NCI-H146 treated with DMSO at 0.1 percent for 48 hours (cell line): ENCODE measurements at regions not wholly inside any gene's neighbourhood (a gene's known extent, or its start where the extent isn't known, plus 50 kb on each side); places are given as distances from the start of the nearest gene placed in this dataset.
A peak's percentile ranks its signal among the peaks of the same experiment; 100 is the strongest.
"Not testable (repeated sequence)": the region's sequence is repeated elsewhere in the genome, so short reads cannot be mapped to it uniquely, and the experiment has no call there.

Source experiments
- DNase-seq: peaks from one replicate; lab custom pipeline; 2025; ENCODE audit not compliant: unreplicated experiment; lab: John Stamatoyannopoulos, UW

- DNase-seq = not testable (repeated sequence)
These were observed 362.1 kb downstream of the TYW1 start for GRCh38 chr7:67358738-67359137.

- DNase-seq = peak; percentile 78
These were observed 363.3 kb downstream of the TYW1 start for GRCh38 chr7:67359900-67360299.

- no peak for DNase-seq
These were observed 364.5 kb downstream of the TYW1 start for GRCh38 chr7:67361150-67361549.

GRCh38 chr7:67364441-67365017 is 367.9 kb downstream of the TYW1 start:
- no peak for DNase-seq

GRCh38 chr7:67371429-67372305 is 375.0 kb downstream of the TYW1 start:
- DNase-seq = peak; percentile 78

GRCh38 chr7:67373389-67373788 is 376.8 kb downstream of the TYW1 start:
- not testable (repeated sequence) for DNase-seq

GRCh38 chr7:67375427-67375826 is 378.8 kb downstream of the TYW1 start:
- no peak for DNase-seq

- DNase-seq = peak; percentile 58
These were observed 381.6 kb downstream of the TYW1 start for GRCh38 chr7:67377939-67378862.

GRCh38 chr7:67380326-67380725 is 383.7 kb downstream of the TYW1 start:
- no peak for DNase-seq

- no peak for DNase-seq
These were observed 384.2 kb downstream of the TYW1 start for GRCh38 chr7:67380858-67381257.

- DNase-seq = no peak
These were observed 391.2 kb downstream of the TYW1 start for GRCh38 chr7:67387851-67388250.

GRCh38 chr7:67391168-67391567 is 394.5 kb downstream of the TYW1 start:
- no peak for DNase-seq

- peak; percentile 20 for DNase-seq
These were observed 396.2 kb downstream of the TYW1 start for GRCh38 chr7:67392596-67393438.

GRCh38 chr7:67393903-67394302 is 397.3 kb downstream of the TYW1 start:
- no peak for DNase-seq

GRCh38 chr7:67398916-67399315 is 402.3 kb downstream of the TYW1 start:
- DNase-seq = no peak

- no peak for DNase-seq
These were observed 404.9 kb downstream of the TYW1 start for GRCh38 chr7:67401492-67401891.

GRCh38 chr7:67402280-67402679 is 405.6 kb downstream of the TYW1 start:
- no peak for DNase-seq

- no peak for DNase-seq
These were observed 410.3 kb downstream of the TYW1 start for GRCh38 chr7:67406976-67407375.

- DNase-seq = no peak
These were observed 410.9 kb downstream of the TYW1 start for GRCh38 chr7:67407392-67408071.

GRCh38 chr7:67408109-67408508 is 411.5 kb downstream of the TYW1 start:
- no peak for DNase-seq
